HepG2 (cell line): ENCODE measurements at regions not wholly inside any gene's neighbourhood (a gene's known extent, or its start where the extent isn't known, plus 50 kb on each side); places are given as distances from the start of the nearest gene placed in this dataset.

Experiments used
- CHD4 ChIP-seq: fragments of 200-600 bp; sonication (generic); IDR thresholded peaks from 2 replicates; pipeline ENCODE4 v1.7.0; 2017; ENCODE audit warnings: mild to moderate bottlenecking, low read length, borderline replicate concordance
- NFIB ChIP-seq: sonication (generic); formaldehyde crosslinking; IDR thresholded peaks from 2 replicates; pipeline ENCODE4 v1.9.0; 2021; ENCODE audit warnings: missing genetic modification reagents, mild to moderate bottlenecking, borderline replicate concordance
- PHF21A ChIP-seq: sonication (generic); formaldehyde crosslinking; IDR thresholded peaks from 2 replicates; pipeline ENCODE4 v1.5.0; 2020; ENCODE audit warnings: mild to moderate bottlenecking, missing genetic modification reagents
- POLR2AphosphoS2 ChIP-seq: IDR thresholded peaks from 2 replicates; pipeline ENCODE4 v1.6.1; 2011; ENCODE audit warnings: low read depth, low read length, improper control_type of control experiment
- POLR2AphosphoS5 ChIP-seq: IDR thresholded peaks from 2 replicates; pipeline ENCODE4 v1.6.1; 2012; ENCODE audit warnings: low read depth, low read length
- RBAK ChIP-seq: sonication (generic); formaldehyde crosslinking; IDR thresholded peaks from 2 replicates; pipeline ENCODE4 v1.5.1; 2020; ENCODE audit warnings: mild to moderate bottlenecking, missing genetic modification reagents
- ZNF205 ChIP-seq: IDR thresholded peaks from 2 replicates; pipeline ENCODE4 v1.6.1; 2018; ENCODE audit warnings: missing biosample characterization, missing genetic modification reagents
- ZNF761 ChIP-seq: sonication (generic); formaldehyde crosslinking; conservative IDR thresholded peaks from 2 replicates; pipeline ENCODE4 v1.4.0; 2020; ENCODE audit warnings: mild to moderate bottlenecking, missing genetic modification reagents
- ZNF768 ChIP-seq: sonication (generic); formaldehyde crosslinking; IDR thresholded peaks from 2 replicates; pipeline ENCODE4 v1.4.0; 2020; ENCODE audit warnings: missing genetic modification reagents
- TF ChIP-seq, protein P1 (sequence below): sonication (generic); formaldehyde crosslinking; IDR thresholded peaks from 2 replicates; pipeline ENCODE4 v1.5.0; 2020; ENCODE audit warnings: mild to moderate bottlenecking, missing genetic modification reagents, moderate library complexity
- TF ChIP-seq, protein P2 (sequence below): sonication (generic); formaldehyde crosslinking; IDR thresholded peaks from 2 replicates; pipeline ENCODE4 v1.4.0; 2020; ENCODE audit warnings: missing genetic modification reagents, borderline replicate concordance

GRCh38 chr20:40010483-40010882 is 678.6 kb downstream of the MAFB start:
- TF ChIP-seq ZNF768 (no peak), NFIB (CRISPR knock-in tag) (no peak), CHD4 (no peak), POLR2AphosphoS2 (no peak), PHF21A (CRISPR knock-in tag) (no peak), RBAK (CRISPR knock-in tag) (no peak), ZNF205 (CRISPR knock-in tag) (no peak), POLR2AphosphoS5 (no peak), ZNF761 (no peak)
- TF ChIP-seq, protein P1, sequence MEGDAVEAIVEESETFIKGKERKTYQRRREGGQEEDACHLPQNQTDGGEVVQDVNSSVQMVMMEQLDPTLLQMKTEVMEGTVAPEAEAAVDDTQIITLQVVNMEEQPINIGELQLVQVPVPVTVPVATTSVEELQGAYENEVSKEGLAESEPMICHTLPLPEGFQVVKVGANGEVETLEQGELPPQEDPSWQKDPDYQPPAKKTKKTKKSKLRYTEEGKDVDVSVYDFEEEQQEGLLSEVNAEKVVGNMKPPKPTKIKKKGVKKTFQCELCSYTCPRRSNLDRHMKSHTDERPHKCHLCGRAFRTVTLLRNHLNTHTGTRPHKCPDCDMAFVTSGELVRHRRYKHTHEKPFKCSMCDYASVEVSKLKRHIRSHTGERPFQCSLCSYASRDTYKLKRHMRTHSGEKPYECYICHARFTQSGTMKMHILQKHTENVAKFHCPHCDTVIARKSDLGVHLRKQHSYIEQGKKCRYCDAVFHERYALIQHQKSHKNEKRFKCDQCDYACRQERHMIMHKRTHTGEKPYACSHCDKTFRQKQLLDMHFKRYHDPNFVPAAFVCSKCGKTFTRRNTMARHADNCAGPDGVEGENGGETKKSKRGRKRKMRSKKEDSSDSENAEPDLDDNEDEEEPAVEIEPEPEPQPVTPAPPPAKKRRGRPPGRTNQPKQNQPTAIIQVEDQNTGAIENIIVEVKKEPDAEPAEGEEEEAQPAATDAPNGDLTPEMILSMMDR (CRISPR knock-in tag) = no peak
- TF ChIP-seq, protein P2, sequence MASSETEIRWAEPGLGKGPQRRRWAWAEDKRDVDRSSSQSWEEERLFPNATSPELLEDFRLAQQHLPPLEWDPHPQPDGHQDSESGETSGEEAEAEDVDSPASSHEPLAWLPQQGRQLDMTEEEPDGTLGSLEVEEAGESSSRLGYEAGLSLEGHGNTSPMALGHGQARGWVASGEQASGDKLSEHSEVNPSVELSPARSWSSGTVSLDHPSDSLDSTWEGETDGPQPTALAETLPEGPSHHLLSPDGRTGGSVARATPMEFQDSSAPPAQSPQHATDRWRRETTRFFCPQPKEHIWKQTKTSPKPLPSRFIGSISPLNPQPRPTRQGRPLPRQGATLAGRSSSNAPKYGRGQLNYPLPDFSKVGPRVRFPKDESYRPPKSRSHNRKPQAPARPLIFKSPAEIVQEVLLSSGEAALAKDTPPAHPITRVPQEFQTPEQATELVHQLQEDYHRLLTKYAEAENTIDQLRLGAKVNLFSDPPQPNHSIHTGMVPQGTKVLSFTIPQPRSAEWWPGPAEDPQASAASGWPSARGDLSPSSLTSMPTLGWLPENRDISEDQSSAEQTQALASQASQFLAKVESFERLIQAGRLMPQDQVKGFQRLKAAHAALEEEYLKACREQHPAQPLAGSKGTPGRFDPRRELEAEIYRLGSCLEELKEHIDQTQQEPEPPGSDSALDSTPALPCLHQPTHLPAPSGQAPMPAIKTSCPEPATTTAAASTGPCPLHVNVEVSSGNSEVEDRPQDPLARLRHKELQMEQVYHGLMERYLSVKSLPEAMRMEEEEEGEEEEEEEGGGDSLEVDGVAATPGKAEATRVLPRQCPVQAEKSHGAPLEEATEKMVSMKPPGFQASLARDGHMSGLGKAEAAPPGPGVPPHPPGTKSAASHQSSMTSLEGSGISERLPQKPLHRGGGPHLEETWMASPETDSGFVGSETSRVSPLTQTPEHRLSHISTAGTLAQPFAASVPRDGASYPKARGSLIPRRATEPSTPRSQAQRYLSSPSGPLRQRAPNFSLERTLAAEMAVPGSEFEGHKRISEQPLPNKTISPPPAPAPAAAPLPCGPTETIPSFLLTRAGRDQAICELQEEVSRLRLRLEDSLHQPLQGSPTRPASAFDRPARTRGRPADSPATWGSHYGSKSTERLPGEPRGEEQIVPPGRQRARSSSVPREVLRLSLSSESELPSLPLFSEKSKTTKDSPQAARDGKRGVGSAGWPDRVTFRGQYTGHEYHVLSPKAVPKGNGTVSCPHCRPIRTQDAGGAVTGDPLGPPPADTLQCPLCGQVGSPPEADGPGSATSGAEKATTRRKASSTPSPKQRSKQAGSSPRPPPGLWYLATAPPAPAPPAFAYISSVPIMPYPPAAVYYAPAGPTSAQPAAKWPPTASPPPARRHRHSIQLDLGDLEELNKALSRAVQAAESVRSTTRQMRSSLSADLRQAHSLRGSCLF (CRISPR knock-in tag) = no peak
